Prostate gland (tissue), 2 donors: ENCODE measurements at regions not wholly inside any gene's neighbourhood (a gene's known extent, or its start where the extent isn't known, plus 50 kb on each side); places are given as distances from the start of the nearest gene placed in this dataset.

ENCODE experiments used
- DNase-seq: peaks from one replicate; pipeline ENCODE4 v3.0.0-alpha.2; 2019; ENCODE audit warnings: low spot score
- H3K27ac ChIP-seq, 2 donors: fragments of 200-600 bp; sonication (generic); 2 replicates each; pipeline ENCODE4 v1.5.1; 2017 to 2019
- H3K27me3 ChIP-seq: fragments of 200-600 bp; sonication (generic); replicated peaks from 2 replicates; pipeline ENCODE4 v1.5.1; 2019; ENCODE audit not compliant: insufficient read depth
- H3K36me3 ChIP-seq, 2 donors: fragments of 200-600 bp; sonication (generic); 1 replicate in 1 of 2; 2 replicates in 1 of 2; pipeline versions ENCODE4 v1.5.1 to v1.8.1; 2017 to 2019
- H3K4me1 ChIP-seq: fragments of 200-600 bp; sonication (generic); replicated peaks from 2 replicates; pipeline ENCODE4 v1.5.1; 2019
- H3K4me3 ChIP-seq, 2 donors: fragments of 200-600 bp; sonication (generic); 2 replicates each; pipeline ENCODE4 v1.5.1; 2017 to 2019
- H3K9me3 ChIP-seq: fragments of 200-600 bp; sonication (generic); 2 replicates; pipeline ENCODE4 v1.5.1; 2017
- CTCF ChIP-seq, 4 experiments: fragments of 200-600 bp in 2 of 4; fragments of 450-650 bp in 2 of 4; sonication (generic) in 2 of 4; IDR thresholded peaks; 1 replicate in 3 of 4; 2 replicates in 1 of 4; pipeline ENCODE4 v1.5.1; 2016 to 2019; ENCODE audit warnings: antibody characterized with exemption in 4 of 4, mild to moderate bottlenecking in 2 of 4, moderate library complexity in 2 of 4
- POLR2A ChIP-seq: fragments of 450-650 bp; IDR thresholded peaks from one replicate; pipeline ENCODE4 v1.6.1; 2016; ENCODE audit warnings: antibody characterized with exemption, mild to moderate bottlenecking
- POLR2AphosphoS5 ChIP-seq: sonication (generic); formaldehyde crosslinking; IDR thresholded peaks from one replicate; pipeline ENCODE4 v1.6.1; 2017; ENCODE audit warnings: antibody characterized with exemption
- WGBS: methylation state at CpG from one replicate; pipeline ENCODE4 v1.1.5; 2018; 5-methylcytosine and 5-hydroxymethylcytosine counted together
- intact Hi-C: fragments of 100-400 bp; cut with DNase I; formaldehyde crosslinking; loops from one replicate; pipeline ENCODE4 v1.14.2; 2022

DNA sequence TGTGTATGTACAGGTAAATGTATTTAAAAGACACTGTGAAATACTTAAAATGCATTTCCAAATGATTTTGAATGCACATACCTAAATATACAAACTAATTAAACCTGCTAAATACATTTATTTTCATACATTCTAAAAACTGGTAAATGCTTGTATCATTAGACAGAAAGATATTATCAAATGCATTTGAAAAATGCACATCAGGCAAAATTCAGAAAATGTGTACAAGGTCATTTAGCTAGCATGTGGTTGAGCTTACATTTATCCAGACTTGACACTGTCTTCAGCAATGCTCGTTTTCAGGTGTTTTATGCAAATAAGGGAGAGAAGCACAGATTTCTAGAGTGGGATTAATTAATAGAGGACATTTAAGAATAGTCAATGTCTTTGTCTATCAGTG lies 374.2 kb downstream of the SUCLG1 start:
- Histone ChIP-seq H3K4me3 (no peak overlapping the region), H3K27me3 (no peaks in the 10 kb centered on the region), H3K4me1 (no peaks in the 10 kb centered on the region), H3K36me3 (no peaks in the 10 kb centered on the region), H3K9me3 (no peaks in the 10 kb centered on the region), H3K27ac (no peak overlapping the region)
- DNase-seq = no peak
- no peak for TF ChIP-seq POLR2A
- TF ChIP-seq POLR2AphosphoS5 = no peak
- no peak for TF ChIP-seq CTCF (IDR thresholded peaks at IDR 0.05)
- intact Hi-C loops = no loop called here
- 63% methylated on average over 1 of the region's 1 CpG for WGBS

DNA sequence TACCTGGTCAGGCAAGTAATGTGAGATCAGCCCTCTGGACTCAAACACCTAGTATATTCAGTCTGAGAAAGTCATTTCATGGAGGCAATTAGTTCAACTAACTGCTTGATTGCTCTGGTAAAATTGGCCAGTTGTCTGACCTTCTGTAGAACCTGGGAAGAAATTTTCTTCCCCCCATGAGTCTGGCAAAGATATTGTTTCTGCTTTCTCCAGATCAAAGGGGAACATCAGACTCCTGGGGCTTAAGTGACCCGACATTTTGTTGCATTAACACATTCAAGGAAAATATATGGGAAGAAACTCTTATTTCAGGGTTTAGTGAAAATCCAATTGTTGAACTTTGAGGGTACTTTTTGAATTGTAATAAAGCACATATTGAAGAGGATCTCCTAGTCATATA lies 375.1 kb downstream of the SUCLG1 start:
- no peaks in the 10 kb centered on the region for H3K9me3 ChIP-seq
- H3K4me1 ChIP-seq = no peaks in the 10 kb centered on the region
- no peak for DNase-seq
- intact Hi-C loops = no loop called here
- no peak for TF ChIP-seq POLR2A
- TF ChIP-seq POLR2AphosphoS5 = no peak
- TF ChIP-seq CTCF (IDR thresholded peaks at IDR 0.05) = no peak
- H3K27me3 ChIP-seq = no peaks in the 10 kb centered on the region
- no peak overlapping the region for H3K4me3 ChIP-seq
- H3K27ac ChIP-seq = no peak overlapping the region
- WGBS = 68% methylated on average over 1 of the region's 1 CpG
- H3K36me3 ChIP-seq = no peaks in the 10 kb centered on the region

- 61% methylated on average over 3 of the region's 3 CpGs for WGBS
- intact Hi-C loops = no loop called here
- no peaks in the 10 kb centered on the region for H3K36me3 ChIP-seq
- no peaks in the 10 kb centered on the region for H3K27me3 ChIP-seq
- H3K4me1 ChIP-seq = no peaks in the 10 kb centered on the region
- no peak overlapping the region for H3K4me3 ChIP-seq
- no peak for DNase-seq
- no peak for TF ChIP-seq POLR2A
- no peak for TF ChIP-seq CTCF (IDR thresholded peaks at IDR 0.05)
- no peak for TF ChIP-seq POLR2AphosphoS5
- H3K9me3 ChIP-seq = no peaks in the 10 kb centered on the region
- H3K27ac ChIP-seq = no peak overlapping the region
Measured at GRCh38 chr2:84078471-84078870, 380.6 kb downstream of the SUCLG1 start.

DNA sequence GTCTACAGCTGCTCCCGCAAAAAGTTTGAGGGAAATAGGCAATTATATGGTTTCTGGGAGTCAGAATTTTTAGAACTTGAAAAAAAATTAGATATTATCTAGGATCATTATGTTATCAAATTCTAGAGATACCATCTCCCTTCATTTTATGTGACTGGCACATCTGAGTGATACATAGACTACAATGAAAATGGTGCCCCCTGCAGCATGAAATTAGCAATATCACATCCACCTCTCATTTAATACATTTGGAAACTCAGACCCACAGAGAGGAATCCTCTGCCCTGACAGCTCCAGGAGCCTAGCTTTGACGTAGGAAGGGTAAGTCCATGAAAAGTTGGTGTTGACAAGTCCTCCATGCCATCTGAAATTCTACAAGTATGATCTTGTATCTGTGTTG lies 381.6 kb downstream of the SUCLG1 start:
- H3K27me3 ChIP-seq = no peaks in the 10 kb centered on the region
- 62% methylated on average over 2 of the region's 2 CpGs for WGBS
- no peaks in the 10 kb centered on the region for H3K4me1 ChIP-seq
- no peak overlapping the region for H3K4me3 ChIP-seq
- H3K27ac ChIP-seq = no peak overlapping the region
- H3K9me3 ChIP-seq = no peaks in the 10 kb centered on the region
- H3K36me3 ChIP-seq = no peaks in the 10 kb centered on the region
- intact Hi-C loops = no loop called here
- no peak for DNase-seq
- TF ChIP-seq CTCF (IDR thresholded peaks at IDR 0.05) (peak in 1 of 4 experiments; percentile 58), POLR2A (no peak)

DNA sequence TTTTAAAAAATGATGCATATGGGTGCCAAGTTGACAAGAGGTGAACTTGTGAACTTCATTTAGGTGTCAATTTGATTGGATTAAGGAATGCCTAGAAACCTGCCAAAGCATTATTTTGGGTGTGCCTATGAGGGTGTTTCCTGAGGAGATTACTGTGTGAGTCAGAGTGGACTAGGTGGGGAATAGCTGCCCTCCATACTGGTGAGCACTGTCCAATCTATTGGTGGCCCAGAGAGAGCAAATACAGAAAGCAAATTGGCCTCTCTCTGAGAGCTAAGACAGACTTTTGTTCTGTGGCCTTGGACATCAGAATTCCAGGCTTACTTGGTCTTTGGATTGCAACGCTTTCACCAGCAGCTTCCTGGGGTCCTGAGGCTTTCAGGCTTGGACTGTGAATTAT lies 388.0 kb downstream of the SUCLG1 start:
- Histone ChIP-seq H3K4me1 (no peaks in the 10 kb centered on the region), H3K36me3 (no peaks in the 10 kb centered on the region), H3K4me3 (no peak overlapping the region), H3K9me3 (no peaks in the 10 kb centered on the region), H3K27me3 (no peaks in the 10 kb centered on the region), H3K27ac (no peak overlapping the region)
- TF ChIP-seq POLR2A = no peak
- TF ChIP-seq CTCF (IDR thresholded peaks at IDR 0.05) = no peak
- no peak for TF ChIP-seq POLR2AphosphoS5
- no peak for DNase-seq
- intact Hi-C loops = no loop called here
- 96% methylated on average over 1 of the region's 1 CpG for WGBS
